ENCODE measurements at regions not wholly inside any gene's neighbourhood (a gene's known extent, or its start where the extent isn't known, plus 50 kb on each side); places are given as distances from the start of the nearest gene placed in this dataset.

GRCh38 chr14:97719931-97720330 is 922.7 kb downstream of the VRK1 start:
- DNase-seq (ENCODE audit: low read depth in 2 of 2) = no peak

GRCh38 chr14:97723351-97723750 is 926.2 kb downstream of the VRK1 start:
- no peak for DNase-seq (ENCODE audit: low read depth in 2 of 2)

GRCh38 chr14:97723819-97724218 is 926.6 kb downstream of the VRK1 start:
- DNase-seq (ENCODE audit: low read depth in 2 of 2) = no peak

DNA sequence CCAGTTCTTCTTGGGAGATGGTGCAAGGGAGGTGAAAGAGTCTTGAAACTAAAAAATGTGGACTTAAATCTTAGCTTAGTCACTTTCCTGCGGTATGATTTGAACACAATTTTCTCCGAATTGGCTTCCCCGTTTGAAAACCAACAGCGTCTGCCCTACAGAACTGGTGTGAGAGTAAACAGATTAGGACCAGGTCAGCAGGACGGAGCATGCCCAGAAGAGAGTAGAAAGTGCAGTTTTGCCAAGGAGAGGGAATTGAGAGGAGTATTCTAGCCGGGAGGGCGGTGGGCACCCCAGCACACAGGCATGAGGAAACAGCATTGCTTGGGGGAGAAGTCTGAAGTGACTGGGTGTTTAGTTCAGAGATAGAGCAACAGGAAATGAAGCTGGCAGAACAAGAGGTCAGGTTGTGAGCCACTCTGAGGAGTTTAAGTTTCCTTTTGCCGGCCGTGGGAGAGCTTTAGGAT is 927.1 kb downstream of the VRK1 start:
- no peak for DNase-seq (ENCODE audit: low read depth in 2 of 2)

GRCh38 chr14:97726676-97727075 is 929.5 kb downstream of the VRK1 start:
- no peak for DNase-seq (ENCODE audit: low read depth in 2 of 2)

DNA sequence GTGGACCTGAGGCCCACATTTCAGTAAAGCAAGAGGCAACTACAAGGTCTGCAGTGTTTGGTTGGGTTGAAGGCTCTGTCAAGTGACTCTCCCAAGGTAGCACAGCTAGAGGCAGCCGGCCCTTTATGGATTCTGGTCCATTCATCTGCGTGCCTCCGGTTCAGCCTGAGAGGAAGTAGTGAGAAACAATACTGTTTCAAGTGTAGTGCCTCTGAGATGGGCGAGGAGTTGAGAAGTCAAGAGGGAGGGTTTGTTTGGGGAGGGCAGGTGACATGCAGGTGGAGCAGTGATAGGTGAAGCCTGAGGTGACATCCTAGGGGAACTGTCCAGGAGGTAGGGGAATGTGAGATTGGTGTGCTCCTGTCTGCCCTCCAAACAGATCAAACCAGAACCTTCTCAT is 933.5 kb downstream of the VRK1 start:
- no peak for DNase-seq (ENCODE audit: low read depth in 2 of 2)

DNA sequence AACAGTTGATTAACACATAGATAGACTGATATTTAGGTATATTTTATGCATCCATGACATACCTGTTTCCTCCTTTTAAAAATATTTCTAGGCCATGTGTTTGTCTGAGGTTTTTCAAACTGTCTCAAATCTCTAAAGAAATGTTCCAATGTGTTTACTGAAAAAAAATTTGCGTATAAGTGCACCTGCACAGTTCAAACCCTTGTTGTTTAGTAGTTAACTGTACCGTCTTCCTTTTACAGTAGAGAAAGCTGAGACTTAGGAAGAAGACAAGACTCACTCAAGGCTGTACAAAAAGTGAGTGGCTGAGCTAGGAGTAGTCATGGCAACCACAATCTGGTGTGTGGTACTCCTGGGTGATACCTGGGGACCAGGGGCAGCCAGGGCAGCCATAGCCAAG is 934.6 kb downstream of the VRK1 start:
- no peak for DNase-seq (ENCODE audit: low read depth in 2 of 2)

- DNase-seq (ENCODE audit: low read depth in 2 of 2) = no peak
These were observed 950.1 kb downstream of the VRK1 start for GRCh38 chr14:97747316-97747715.

- no peak for DNase-seq (ENCODE audit: low read depth in 2 of 2)
These were observed 951.4 kb downstream of the VRK1 start for GRCh38 chr14:97748616-97749015.

GRCh38 chr14:97757491-97757890 is 960.3 kb downstream of the VRK1 start:
- DNase-seq (ENCODE audit: low read depth in 2 of 2) = no peak

DNA sequence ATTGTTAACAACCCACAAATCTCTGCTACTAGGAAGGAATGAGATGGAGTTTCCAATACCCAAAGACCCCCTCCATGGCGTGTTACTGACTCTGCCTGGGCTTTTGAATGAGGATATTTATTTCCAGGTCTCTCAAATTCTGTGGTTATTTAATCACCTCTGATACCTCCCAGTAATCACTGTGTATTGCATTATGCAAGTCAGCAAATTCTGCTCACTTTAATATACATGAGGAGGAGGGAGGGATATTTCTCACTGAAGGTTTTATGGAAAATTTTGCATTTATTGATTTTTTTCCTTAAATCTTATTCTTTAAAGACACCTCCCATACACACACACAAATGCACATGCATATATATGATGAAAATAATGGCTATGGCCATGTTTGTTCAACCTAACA is 962.9 kb downstream of the VRK1 start:
- no peak for DNase-seq (ENCODE audit: low read depth in 2 of 2)

GRCh38 chr14:97762386-97762785 is 965.2 kb downstream of the VRK1 start:
- DNase-seq (ENCODE audit: low read depth in 2 of 2) = no peak

DNA sequence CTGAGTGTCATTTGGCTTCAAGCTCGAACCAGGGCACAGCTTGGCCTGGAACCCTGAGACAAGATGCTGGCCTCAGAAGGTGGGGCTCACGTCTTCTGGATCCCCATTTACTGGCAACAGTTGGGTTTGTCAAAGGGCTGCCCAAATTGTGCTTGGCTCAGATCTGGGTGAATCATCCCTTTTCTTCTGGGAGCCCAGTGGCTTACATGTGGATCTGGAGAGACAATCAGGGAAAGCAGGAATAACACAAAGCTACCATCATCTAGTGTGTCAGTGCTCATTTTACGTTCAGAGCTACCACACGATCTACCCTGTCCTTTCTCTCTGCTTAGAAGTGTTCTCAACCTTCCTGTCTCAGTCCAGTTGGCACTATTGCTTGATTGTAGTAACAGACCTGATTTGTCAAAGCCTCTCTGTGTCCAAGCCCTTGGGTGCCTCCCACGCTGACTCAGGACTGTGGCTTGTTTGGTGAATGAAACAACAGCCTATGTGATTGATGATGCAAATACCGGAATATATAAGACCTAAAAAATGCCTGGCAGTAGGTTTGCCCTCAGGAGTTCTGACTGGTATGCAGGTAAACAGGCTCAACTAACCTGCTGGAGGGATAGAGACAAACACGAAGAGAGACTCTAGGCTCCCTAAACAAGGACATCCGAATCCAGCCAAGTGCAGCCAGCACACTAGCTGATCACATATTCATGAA is 974.3 kb downstream of the VRK1 start:
- no peak for DNase-seq (ENCODE audit: low read depth in 2 of 2)

GRCh38 chr14:97773598-97773997 is 976.4 kb downstream of the VRK1 start:
- DNase-seq (ENCODE audit: low read depth in 2 of 2) = no peak

DNA sequence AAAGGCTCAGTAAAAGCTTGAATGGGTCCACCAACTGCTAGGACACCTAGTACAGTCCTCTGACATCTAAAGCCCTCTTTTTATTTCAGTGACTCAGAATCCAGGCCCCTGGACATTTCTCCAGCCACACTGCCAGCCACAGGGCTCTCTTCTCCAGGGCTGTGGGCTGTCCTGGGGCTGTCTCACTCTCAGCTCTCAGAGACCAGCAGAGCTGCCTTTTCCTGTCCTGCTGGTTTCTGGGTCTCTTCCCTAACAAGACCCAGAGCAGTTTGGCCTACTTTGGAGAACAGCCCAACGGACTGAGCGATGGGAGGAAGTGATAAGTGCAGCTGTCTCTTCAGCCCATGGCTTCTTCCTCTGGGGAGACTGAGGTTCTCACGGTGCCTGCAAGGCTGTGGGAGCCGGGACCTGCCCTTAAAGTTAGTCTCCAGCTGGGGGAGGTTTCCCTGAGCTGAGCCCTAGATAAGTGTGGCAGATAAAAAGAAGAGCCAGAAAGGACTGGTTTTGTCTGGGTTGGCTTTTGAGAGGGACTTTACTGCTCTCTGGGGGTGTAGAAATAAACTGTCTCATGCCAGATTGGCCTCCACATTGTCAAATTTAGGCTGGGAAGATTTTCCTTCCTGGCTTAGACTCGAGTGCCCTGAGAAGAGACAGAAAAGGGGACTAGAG is 979.8 kb downstream of the VRK1 start:
- no peak for DNase-seq (ENCODE audit: low read depth in 2 of 2)

GRCh38 chr14:97777622-97778355 is 980.6 kb downstream of the VRK1 start:
- no peak for DNase-seq (ENCODE audit: low read depth in 2 of 2)

- DNase-seq (ENCODE audit: low read depth in 2 of 2) = no peak
These were observed 982.0 kb downstream of the VRK1 start for GRCh38 chr14:97779140-97779539.

DNA sequence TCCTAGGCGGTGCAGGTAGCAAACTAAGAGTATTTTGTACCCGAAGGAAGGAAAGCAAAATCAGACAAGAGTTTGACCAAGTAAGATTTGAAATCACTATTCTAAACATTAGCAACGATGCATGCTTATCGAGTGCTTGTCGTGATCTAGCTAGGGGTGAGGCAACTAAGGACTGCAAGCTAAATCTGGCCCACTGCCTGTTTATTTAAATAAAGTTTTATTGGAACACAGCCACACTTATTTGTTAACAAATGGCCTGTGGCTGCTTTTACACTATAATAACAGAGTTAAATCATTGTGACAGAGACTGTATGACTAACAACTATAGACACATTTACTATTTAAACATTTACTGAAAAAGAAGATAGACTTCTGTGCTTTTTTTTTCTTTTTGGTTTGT is 983.6 kb downstream of the VRK1 start:
- no peak for DNase-seq (ENCODE audit: low read depth in 2 of 2)

GRCh38 chr14:97781961-97782360 is 984.8 kb downstream of the VRK1 start:
- no peak for DNase-seq (ENCODE audit: low read depth in 2 of 2)

GRCh38 chr14:97782871-97783414 is 985.8 kb downstream of the VRK1 start:
- no peak for DNase-seq (ENCODE audit: low read depth in 2 of 2)

GRCh38 chr14:97785495-97785894 is 988.3 kb downstream of the VRK1 start:
- DNase-seq (ENCODE audit: low read depth in 2 of 2) = no peak

DNA sequence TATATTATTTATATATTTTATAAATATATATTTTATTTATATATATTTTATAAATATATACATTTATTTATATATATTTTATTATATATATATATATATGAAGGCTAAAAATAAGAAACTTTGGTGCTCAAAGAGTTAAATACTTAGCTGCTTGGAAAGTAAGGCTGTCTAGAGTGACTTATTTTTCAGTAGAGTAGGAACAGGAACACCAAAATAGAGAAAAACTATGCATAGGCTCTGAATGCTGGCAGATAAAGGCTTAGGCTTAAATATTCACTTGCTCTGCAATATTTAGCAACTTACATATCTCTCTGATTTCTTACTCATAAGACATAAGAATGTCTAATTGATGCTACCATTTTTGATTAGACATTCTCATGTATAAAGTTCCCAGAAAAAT is 991.2 kb downstream of the VRK1 start:
- DNase-seq (ENCODE audit: low read depth in 2 of 2) = no peak
